HG03439 (cell line): ENCODE measurements at regions not wholly inside any gene's neighbourhood (a gene's known extent, or its start where the extent isn't known, plus 50 kb on each side); places are given as distances from the start of the nearest gene placed in this dataset.
"Not testable (repeated sequence)": the region's sequence is repeated elsewhere in the genome, so short reads cannot be mapped to it uniquely, and the experiment has no call there.

Source experiments
- ATAC-seq: cut with Tn5 transposase; IDR thresholded peaks from one replicate; pipeline ENCODE4 v1.9.1; 2021; ENCODE audit warnings: mild to moderate bottlenecking, moderate library complexity; ENCODE audit not compliant: unreplicated experiment

DNA sequence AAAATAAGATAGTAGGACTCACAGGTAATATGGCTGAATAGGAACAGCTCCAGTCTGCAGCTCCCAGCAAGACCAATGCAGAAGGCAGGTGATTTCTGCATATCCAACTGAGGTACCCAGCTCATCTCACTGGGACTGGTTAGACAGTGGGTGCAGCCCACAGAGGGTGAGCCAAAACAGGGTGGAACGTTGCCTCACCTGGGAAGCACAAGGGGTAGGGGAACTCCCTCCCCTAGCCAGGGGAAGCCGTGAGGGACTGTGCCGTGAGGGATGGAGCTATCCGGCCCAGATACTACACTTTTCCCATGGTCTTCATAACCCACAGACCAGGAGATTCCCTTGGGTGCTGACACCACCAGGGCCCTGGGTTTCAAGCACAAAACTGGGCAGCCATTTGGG lies 114.8 kb upstream of the GNAI1 start:
- ATAC-seq: not testable (repeated sequence)

- ATAC-seq: peak; percentile 97
Observed at GRCh38 chr7:80018941-80019808, 115.5 kb upstream of the GNAI1 start.

- no peak for ATAC-seq
Observed at GRCh38 chr7:80017101-80017698, 117.4 kb upstream of the GNAI1 start.

GRCh38 chr7:80014511-80014910 lies 120.1 kb upstream of the GNAI1 start:
- ATAC-seq: no peak

- no peak for ATAC-seq
Observed at GRCh38 chr7:80008039-80008438, 126.6 kb upstream of the GNAI1 start.

GRCh38 chr7:80002865-80003264 lies 131.8 kb upstream of the GNAI1 start:
- ATAC-seq: no peak

GRCh38 chr7:79998363-79998762 lies 136.3 kb upstream of the GNAI1 start:
- ATAC-seq: no peak

DNA sequence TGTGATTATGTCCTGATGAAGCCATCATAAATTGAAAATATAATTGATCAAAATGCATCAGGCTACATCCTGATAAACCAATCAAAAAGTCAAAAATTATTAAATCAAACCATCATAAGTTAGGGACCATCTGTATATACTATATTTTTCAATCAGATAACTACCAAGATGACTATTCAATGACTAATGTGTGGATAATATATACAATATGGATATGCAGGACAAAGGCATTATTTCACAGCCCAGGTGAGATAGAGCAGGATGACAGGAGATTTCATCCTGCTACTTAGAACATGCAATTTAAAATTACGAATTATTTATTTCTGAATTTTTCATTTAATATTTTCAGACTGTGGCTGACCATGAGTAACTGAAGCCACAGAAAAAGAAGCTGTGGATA lies 137.3 kb upstream of the GNAI1 start:
- ATAC-seq: no peak

GRCh38 chr7:79995741-79996140 lies 138.9 kb upstream of the GNAI1 start:
- not testable (repeated sequence) for ATAC-seq

- ATAC-seq: no peak
Observed at GRCh38 chr7:79988653-79989052, 146.0 kb upstream of the GNAI1 start.

- ATAC-seq: no peak
Observed at GRCh38 chr7:79984210-79984609, 150.4 kb upstream of the GNAI1 start.

GRCh38 chr7:79982141-79982770 lies 152.4 kb upstream of the GNAI1 start:
- no peak for ATAC-seq

GRCh38 chr7:79980376-79980775 lies 154.3 kb upstream of the GNAI1 start:
- ATAC-seq: no peak

- ATAC-seq: no peak
Observed at GRCh38 chr7:79979437-79979836, 155.2 kb upstream of the GNAI1 start.

- no peak for ATAC-seq
Observed at GRCh38 chr7:79977481-79977880, 157.2 kb upstream of the GNAI1 start.

DNA sequence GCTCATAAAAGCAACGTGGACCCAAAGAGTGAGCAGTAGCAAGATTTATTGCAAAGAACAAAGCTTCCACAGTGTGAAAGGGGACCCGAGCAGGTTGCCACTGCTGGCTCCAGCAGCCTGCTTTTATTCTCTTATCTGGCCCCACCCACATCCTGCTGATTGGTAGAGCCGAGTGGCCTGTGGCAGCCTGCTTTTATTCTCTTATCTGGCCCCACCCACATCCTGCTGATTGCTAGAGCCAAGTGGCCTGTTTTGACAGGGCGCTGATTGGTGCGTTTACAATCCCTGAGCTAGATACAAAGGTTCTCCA lies 158.0 kb upstream of the GNAI1 start:
- ATAC-seq: not testable (repeated sequence)

- ATAC-seq: not testable (repeated sequence)
Observed at GRCh38 chr7:79975986-79976710, 158.5 kb upstream of the GNAI1 start.

DNA sequence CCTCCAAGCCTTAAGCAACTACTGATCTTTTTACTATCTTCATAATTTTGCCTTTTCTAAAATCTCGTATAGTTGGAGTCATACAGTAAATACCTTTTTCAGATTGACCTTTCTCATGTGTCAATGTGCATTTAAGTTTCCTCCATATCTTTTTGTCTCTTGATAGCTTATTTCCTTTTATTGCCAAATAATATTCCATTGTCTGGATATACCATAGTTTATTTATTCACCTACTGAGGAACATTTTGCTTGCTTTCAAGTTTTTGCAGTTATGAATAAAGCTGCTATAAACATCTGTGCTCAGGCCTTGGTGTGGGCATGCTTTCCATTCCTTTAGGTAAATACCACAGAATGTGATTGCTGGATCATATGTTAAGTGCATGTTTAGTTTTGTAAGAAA lies 161.2 kb upstream of the GNAI1 start:
- no peak for ATAC-seq

DNA sequence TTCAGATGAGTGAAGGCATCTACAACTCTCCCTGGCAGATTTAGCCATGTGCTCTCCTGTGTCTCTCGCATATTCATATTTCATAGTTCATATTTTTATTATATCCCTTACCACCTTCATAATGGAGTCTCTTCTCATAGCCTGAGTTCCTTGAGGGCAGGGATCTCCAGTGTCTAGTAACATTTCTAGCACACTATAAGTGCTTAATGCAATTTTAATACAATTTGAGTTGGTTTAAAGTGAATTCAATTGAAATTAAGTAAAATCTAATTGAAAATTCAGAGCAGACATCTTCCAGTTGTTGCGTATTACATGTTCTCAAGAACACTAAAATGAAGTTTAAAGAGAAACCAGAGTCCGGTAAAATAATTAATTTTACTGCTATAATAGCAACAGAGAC lies 163.6 kb upstream of the GNAI1 start:
- no peak for ATAC-seq

DNA sequence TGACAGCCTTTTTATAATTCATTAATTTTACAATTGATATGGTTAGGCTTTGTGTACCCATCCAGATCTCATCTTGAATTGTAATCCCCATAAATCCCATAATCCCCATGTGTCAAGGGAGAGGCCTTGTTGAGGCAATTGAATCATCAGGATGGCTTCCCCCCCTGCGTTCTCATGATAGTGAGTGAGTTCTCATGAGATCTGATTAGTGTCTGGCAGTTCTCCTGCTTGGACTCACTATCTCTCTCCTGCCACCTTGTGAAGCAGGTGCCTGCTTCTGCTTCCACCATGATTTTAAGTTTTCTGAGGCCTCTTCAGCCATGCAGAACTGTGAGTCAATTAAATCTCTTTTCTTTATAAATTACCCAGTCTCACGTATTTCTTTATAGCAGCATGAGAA lies 165.7 kb upstream of the GNAI1 start:
- ATAC-seq: no peak

DNA sequence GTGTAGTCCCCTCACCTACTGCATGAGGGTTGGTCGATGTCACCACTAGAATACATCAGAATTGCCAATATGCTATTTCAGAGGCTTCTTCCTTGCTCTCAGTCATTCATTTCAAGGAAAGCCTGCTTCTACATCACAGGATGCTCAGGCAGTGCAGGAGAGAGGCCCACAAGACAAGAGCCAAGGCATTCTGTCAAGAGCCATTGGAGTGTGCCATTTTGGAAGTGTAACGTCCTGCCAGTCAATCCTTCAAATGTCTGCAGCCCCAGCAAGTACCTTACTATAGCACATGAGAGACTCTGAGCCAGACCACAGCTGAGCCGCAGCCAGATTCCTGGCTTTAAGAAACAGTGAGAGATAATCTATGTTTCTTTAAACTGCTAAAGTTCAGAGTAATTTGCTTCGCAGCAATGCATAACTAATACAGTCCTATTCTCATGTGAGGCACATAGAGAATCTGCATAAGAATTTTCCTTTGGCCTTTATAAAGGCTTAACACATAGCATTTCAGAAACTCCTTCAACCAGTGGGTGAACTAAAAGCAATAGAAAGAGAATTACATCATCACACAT lies 166.5 kb upstream of the GNAI1 start:
- ATAC-seq: no peak
